Upper lobe of left lung (tissue), 6 donors: ENCODE measurements at regions not wholly inside any gene's neighbourhood (a gene's known extent, or its start where the extent isn't known, plus 50 kb on each side); places are given as distances from the start of the nearest gene placed in this dataset.
A peak's percentile ranks its signal among the peaks of the same experiment; 100 is the strongest.

Source experiments
- ATAC-seq, 2 donors: fragments of 200-7000 bp; cut with Tn5 transposase; one replicate each; pipeline ENCODE4 v1.9.1; 2022; ENCODE audit warnings: mild to moderate bottlenecking in 2 of 2, moderate library complexity in 2 of 2; ENCODE audit not compliant: low FRiP score in 2 of 2
- DNase-seq, 2 donors: peaks; one replicate each; pipeline ENCODE4 v3.0.0-alpha.2; 2019 to 2020
- H3K27ac ChIP-seq, 4 donors: fragments of 200-600 bp; sonication (generic); one replicate each; pipeline ENCODE4 v1.5.1; 2016 to 2019
- H3K27me3 ChIP-seq, 4 donors: fragments of 200-600 bp; sonication (generic); one replicate each; pipeline ENCODE4 v1.5.1; 2017 to 2019
- H3K36me3 ChIP-seq, 4 donors: fragments of 200-600 bp; sonication (generic); one replicate each; pipeline ENCODE4 v1.5.1; 2016 to 2019
- H3K4me1 ChIP-seq, 4 donors: fragments of 200-600 bp; sonication (generic); one replicate each; pipeline ENCODE4 v1.5.1; 2018 to 2019
- H3K4me3 ChIP-seq, 4 donors: fragments of 200-600 bp; sonication (generic); one replicate each; pipeline ENCODE4 v1.5.1; 2017 to 2019; ENCODE audit warnings: mild to moderate bottlenecking in 2 of 4, moderate library complexity in 1 of 4
- H3K9me3 ChIP-seq, 4 donors: fragments of 200-600 bp; sonication (generic); one replicate each; pipeline ENCODE4 v1.5.1; 2018 to 2019
- EP300 ChIP-seq, 4 donors: sonication (generic); formaldehyde crosslinking; IDR thresholded peaks; one replicate each; pipeline ENCODE4 v1.5.1; 2017; ENCODE audit warnings: antibody characterized with exemption in 4 of 4, control low read depth in 2 of 4
- POLR2A ChIP-seq, 4 donors: fragments of 450-650 bp; IDR thresholded peaks; one replicate each; pipeline ENCODE4 v1.5.1; 2016 to 2017; ENCODE audit warnings: antibody characterized with exemption in 4 of 4, mild to moderate bottlenecking in 2 of 4
- POLR2AphosphoS5 ChIP-seq, 2 donors: sonication (generic); formaldehyde crosslinking; IDR thresholded peaks; one replicate each; pipeline ENCODE4 v1.5.1; 2017; ENCODE audit warnings: antibody characterized with exemption in 2 of 2
- WGBS, 2 donors: methylation state at CpG; one replicate each; pipeline ENCODE4 v1.1.5; 2017 to 2018; 5-methylcytosine and 5-hydroxymethylcytosine counted together
- TF ChIP-seq, protein P1 (sequence below), 6 experiments: fragments of 450-650 bp in 4 of 6; fragments of 200-600 bp in 2 of 6; sonication (generic) in 2 of 6; IDR thresholded peaks; one replicate each; pipeline ENCODE4 v1.5.1; 2016 to 2019; ENCODE audit warnings: antibody characterized with exemption in 6 of 6
- donor health status: DM: no; HTN: no; CAD: no; lungs with moderate emphysema.
- donor health status: DM: no; HTN: yes; CAD: no; lungs with severe emphysema.

- Histone ChIP-seq H3K4me1 (no peaks in the 10 kb centered on the region), H3K4me3 (no peak overlapping the region), H3K36me3 (no peaks in the 10 kb centered on the region), H3K27me3 (no peaks in the 10 kb centered on the region), H3K9me3 (no peaks in the 10 kb centered on the region), H3K27ac (no peak overlapping the region)
- DNase-seq (no peak), ATAC-seq (no peak)
- no peak for TF ChIP-seq POLR2AphosphoS5 (IDR thresholded peaks at IDR 0.05)
- no peak for TF ChIP-seq POLR2A (IDR thresholded peaks at IDR 0.05)
- no peak for TF ChIP-seq EP300 (IDR thresholded peaks at IDR 0.05)
- TF ChIP-seq, protein P1, sequence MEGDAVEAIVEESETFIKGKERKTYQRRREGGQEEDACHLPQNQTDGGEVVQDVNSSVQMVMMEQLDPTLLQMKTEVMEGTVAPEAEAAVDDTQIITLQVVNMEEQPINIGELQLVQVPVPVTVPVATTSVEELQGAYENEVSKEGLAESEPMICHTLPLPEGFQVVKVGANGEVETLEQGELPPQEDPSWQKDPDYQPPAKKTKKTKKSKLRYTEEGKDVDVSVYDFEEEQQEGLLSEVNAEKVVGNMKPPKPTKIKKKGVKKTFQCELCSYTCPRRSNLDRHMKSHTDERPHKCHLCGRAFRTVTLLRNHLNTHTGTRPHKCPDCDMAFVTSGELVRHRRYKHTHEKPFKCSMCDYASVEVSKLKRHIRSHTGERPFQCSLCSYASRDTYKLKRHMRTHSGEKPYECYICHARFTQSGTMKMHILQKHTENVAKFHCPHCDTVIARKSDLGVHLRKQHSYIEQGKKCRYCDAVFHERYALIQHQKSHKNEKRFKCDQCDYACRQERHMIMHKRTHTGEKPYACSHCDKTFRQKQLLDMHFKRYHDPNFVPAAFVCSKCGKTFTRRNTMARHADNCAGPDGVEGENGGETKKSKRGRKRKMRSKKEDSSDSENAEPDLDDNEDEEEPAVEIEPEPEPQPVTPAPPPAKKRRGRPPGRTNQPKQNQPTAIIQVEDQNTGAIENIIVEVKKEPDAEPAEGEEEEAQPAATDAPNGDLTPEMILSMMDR (IDR thresholded peaks at IDR 0.05): no peak
- WGBS, 2 donors: 91 to 95% methylated on average over 6 of the region's 6 CpGs
Measured at GRCh38 chr12:98345308-98345876, 170.0 kb upstream of the TMPO start.

DNA sequence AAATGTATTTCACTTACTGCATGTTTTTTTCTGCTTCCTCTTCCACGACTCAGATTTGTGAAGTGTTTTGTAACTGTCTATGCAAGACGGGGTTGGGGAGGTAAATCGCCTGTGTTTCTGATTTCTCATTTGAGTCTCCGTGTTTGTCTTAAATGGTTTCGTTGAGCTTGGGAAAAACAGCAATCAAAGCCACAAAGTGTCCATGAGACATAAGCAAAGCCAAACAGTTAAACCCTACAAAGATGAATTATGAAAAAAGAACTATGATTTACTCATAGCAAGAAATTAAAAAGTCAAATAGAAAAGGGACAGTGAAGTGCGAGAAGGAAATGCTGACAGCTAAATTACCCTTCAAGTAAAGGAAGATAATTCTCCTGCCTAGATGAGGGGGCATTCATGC lies 164.3 kb upstream of the TMPO start:
- WGBS, 2 donors: 56 to 72% methylated on average over 6 of the region's 6 CpGs

GRCh38 chr12:98351784-98352183 lies 163.6 kb upstream of the TMPO start:
- no peaks in the 10 kb centered on the region for H3K36me3 ChIP-seq
- H3K27me3 ChIP-seq: no peaks in the 10 kb centered on the region
- no peaks in the 10 kb centered on the region for H3K4me1 ChIP-seq
- H3K27ac ChIP-seq: no peak overlapping the region
- ATAC-seq (no peak), DNase-seq (no peak)
- H3K9me3 ChIP-seq: no peaks in the 10 kb centered on the region
- H3K4me3 ChIP-seq: no peak overlapping the region
- no peak for TF ChIP-seq POLR2A (IDR thresholded peaks at IDR 0.05)
- no peak for TF ChIP-seq EP300 (IDR thresholded peaks at IDR 0.05)
- no peak for TF ChIP-seq POLR2AphosphoS5 (IDR thresholded peaks at IDR 0.05)
- TF ChIP-seq, protein P1 (IDR thresholded peaks at IDR 0.05): no peak
- 80 to 81% methylated on average over 3 of the region's 3 CpGs for WGBS, 2 donors

More for the DNA sequence above, 164.3 kb upstream of the TMPO start:
- H3K27ac ChIP-seq: no peak overlapping the region
- TF ChIP-seq, protein P1 (IDR thresholded peaks at IDR 0.05): no peak
- no peak for TF ChIP-seq POLR2A (IDR thresholded peaks at IDR 0.05)
- no peak for TF ChIP-seq EP300 (IDR thresholded peaks at IDR 0.05)
- ATAC-seq: no peak
- no peaks in the 10 kb centered on the region for H3K36me3 ChIP-seq
- no peak overlapping the region for H3K4me3 ChIP-seq
- no peaks in the 10 kb centered on the region for H3K9me3 ChIP-seq
- no peaks in the 10 kb centered on the region for H3K27me3 ChIP-seq
- no peaks in the 10 kb centered on the region for H3K4me1 ChIP-seq
- no peak for DNase-seq

GRCh38 chr12:98352218-98352811 lies 163.1 kb upstream of the TMPO start:
- Histone ChIP-seq H3K27me3 (no peaks in the 10 kb centered on the region), H3K36me3 (no peaks in the 10 kb centered on the region), H3K4me3 (no peak overlapping the region), H3K9me3 (no peaks in the 10 kb centered on the region), H3K4me1 (no peaks in the 10 kb centered on the region), H3K27ac (no peak overlapping the region)
- WGBS, 2 donors: 65 to 66% methylated on average over 4 of the region's 4 CpGs
- ATAC-seq (peak in 1 of 2 donors; percentile 67), DNase-seq (no peak)
- TF ChIP-seq POLR2A (IDR thresholded peaks at IDR 0.05): no peak
- no peak for TF ChIP-seq POLR2AphosphoS5 (IDR thresholded peaks at IDR 0.05)
- TF ChIP-seq EP300 (IDR thresholded peaks at IDR 0.05): no peak
- TF ChIP-seq, protein P1 (IDR thresholded peaks at IDR 0.05): no peak

DNA sequence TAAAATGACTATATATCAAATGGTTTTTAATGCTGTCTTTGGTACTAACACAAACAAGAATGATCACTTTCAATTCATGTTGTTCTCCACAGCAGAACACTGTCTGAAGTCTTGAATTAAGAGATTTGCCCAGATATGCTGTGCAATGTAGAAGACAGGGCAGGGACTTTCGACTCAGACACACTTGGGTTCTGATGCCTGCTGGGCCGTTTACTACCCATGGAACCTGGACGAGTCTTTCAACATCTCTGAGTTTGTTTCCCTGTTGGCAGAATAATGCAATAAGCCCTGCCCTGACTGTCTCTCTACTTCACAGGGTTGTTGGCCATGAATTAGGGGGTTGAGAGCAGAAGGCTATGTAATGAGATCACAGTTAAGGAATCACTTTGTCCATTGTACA lies 162.6 kb upstream of the TMPO start:
- no peaks in the 10 kb centered on the region for H3K36me3 ChIP-seq
- no peak overlapping the region for H3K27ac ChIP-seq
- H3K27me3 ChIP-seq: no peaks in the 10 kb centered on the region
- no peaks in the 10 kb centered on the region for H3K9me3 ChIP-seq
- DNase-seq (no peak), ATAC-seq (peak in 1 of 2 donors; percentile 32)
- H3K4me3 ChIP-seq: no peak overlapping the region
- no peaks in the 10 kb centered on the region for H3K4me1 ChIP-seq
- TF ChIP-seq, protein P1 (IDR thresholded peaks at IDR 0.05): no peak
- WGBS, 2 donors: 66 to 79% methylated on average over 3 of the region's 3 CpGs
